HepG2 (cell line): ENCODE measurements at regions not wholly inside any gene's neighbourhood (a gene's known extent, or its start where the extent isn't known, plus 50 kb on each side); places are given as distances from the start of the nearest gene placed in this dataset.

Source experiments
- ATAC-seq: fragments of 200-7000 bp; cut with Tn5 transposase; 3 replicates; pipeline ENCODE4 v1.9.1; 2020; ENCODE audit warnings: mild to moderate bottlenecking, moderate library complexity
- BruUV-seq: library from RNA; stranded (reverse); fragments of 400-500 nt; replicated peaks from 2 replicates; lab custom pipeline; 2021; lab: Mats Ljungman, UMichigan
- CTCF ChIA-PET: fragments of 300-600 bp; formaldehyde crosslinking; extraction: SDS; loops from one replicate; lab custom pipeline; 2021; ENCODE audit warnings: low total read pairs, inconsistent platforms, low intra/inter-chr PET ratio; lab: Yijun Ruan, JAX
- POLR2A ChIA-PET: fragments of 350-600 bp; sonication (Branson Sonifier 250); formaldehyde crosslinking; loops from one replicate; lab custom pipeline; 2020; ENCODE audit warnings: antibody characterized with exemption, inconsistent platforms; lab: Yijun Ruan, JAX
- DNase-seq: peaks from one replicate; pipeline ENCODE4 v3.0.0-alpha.2; 2015; ENCODE audit warnings: low spot score
- FAIRE-seq: peaks from 3 replicates; lab custom pipeline; 2011; peaks lifted over from hg19 to GRCh38; lab: Jason Lieb, UNC
- H2AFZ ChIP-seq: one replicate; pipeline ENCODE4 v1.6.1; 2011; ENCODE audit warnings: low read length, inconsistent platforms
- H3K27ac ChIP-seq: fragments of 300-600 bp; 3 replicates; pipeline ENCODE4 v1.8.0; 2011; ENCODE audit warnings: mixed run types, mild to moderate bottlenecking, mixed read lengths, low read length, inconsistent platforms; ENCODE audit not compliant: insufficient read depth; ENCODE audit errors: extremely low read length
- H3K27me3 ChIP-seq, 2 experiments: fragments of 200-600 bp in 1 of 2; 2 replicates in 1 of 2; 3 replicates in 1 of 2; pipeline versions ENCODE4 v1.6.0 to v1.8.0; 2011; ENCODE audit warnings: low read length in 2 of 2, mild to moderate bottlenecking in 2 of 2, moderate library complexity in 2 of 2, inconsistent platforms in 1 of 2; ENCODE audit not compliant: insufficient read depth in 2 of 2, control insufficient read depth in 1 of 2
- H3K36me3 ChIP-seq, 2 experiments: fragments of 200-600 bp in 1 of 2; replicated peaks in 1 of 2; 2 replicates in 1 of 2; 3 replicates in 1 of 2; pipeline versions ENCODE4 v1.5.1 to v1.8.0; 2011; ENCODE audit warnings: low read length in 2 of 2, inconsistent platforms in 1 of 2; ENCODE audit not compliant: insufficient read depth in 2 of 2, control insufficient read depth in 1 of 2
- H3K4me1 ChIP-seq: 2 replicates; pipeline ENCODE4 v1.5.1; 2012; ENCODE audit warnings: low read length, inconsistent platforms; ENCODE audit not compliant: insufficient read depth
- H3K4me2 ChIP-seq: 2 replicates; pipeline ENCODE4 v1.6.0; 2011; ENCODE audit warnings: low read depth, low read length, inconsistent platforms
- H3K4me3 ChIP-seq, 3 experiments: fragments of 200-600 bp in 1 of 3; sonication (generic), shearing (Covaris generic) in 1 of 3; replicated peaks in 1 of 3; 2 replicates each; pipeline ENCODE4 v1.5.1; 2011 to 2016; ENCODE audit warnings: low read length in 3 of 3, inconsistent platforms in 2 of 3, low read depth in 2 of 3, mild to moderate bottlenecking in 2 of 3, control low read depth in 1 of 3, mixed read lengths in 1 of 3; ENCODE audit not compliant: insufficient read depth in 1 of 3
- H3K79me2 ChIP-seq: one replicate; pipeline ENCODE4 v1.6.1; 2011; ENCODE audit warnings: low read length, inconsistent platforms; ENCODE audit not compliant: insufficient read depth
- H3K9ac ChIP-seq: 2 replicates; pipeline ENCODE4 v1.6.0; 2011; ENCODE audit warnings: mild to moderate bottlenecking, low read depth, low read length, inconsistent platforms; ENCODE audit not compliant: insufficient read depth
- H3K9me3 ChIP-seq: 2 replicates; pipeline ENCODE4 v1.5.1; 2012; ENCODE audit warnings: mild to moderate bottlenecking, low read length
- H4K20me1 ChIP-seq: 2 replicates; pipeline ENCODE4 v1.6.0; 2011; ENCODE audit warnings: inconsistent platforms, mild to moderate bottlenecking, low read length, moderate library complexity; ENCODE audit not compliant: insufficient read depth
- PAXIP1 ChIP-seq: sonication (generic); formaldehyde crosslinking; conservative IDR thresholded peaks from 2 replicates; pipeline ENCODE4 v1.4.0; 2020; ENCODE audit warnings: mild to moderate bottlenecking, missing genetic modification reagents, moderate library complexity
- RXRB ChIP-seq: IDR thresholded peaks from 2 replicates; pipeline ENCODE4 v1.6.1; 2016; ENCODE audit warnings: borderline replicate concordance, missing genetic modification reagents, missing compliant biosample characterization
- ZNF407 ChIP-seq: sonication (generic); formaldehyde crosslinking; IDR thresholded peaks from one replicate; pipeline ENCODE4 v1.5.1; 2020; ENCODE audit warnings: mild to moderate bottlenecking, missing genetic modification reagents; ENCODE audit errors: not compliant biosample characterization
- ZNF558 ChIP-seq: sonication (generic); formaldehyde crosslinking; IDR thresholded peaks from 2 replicates; pipeline ENCODE4 v1.9.0; 2022; ENCODE audit warnings: mild to moderate bottlenecking, missing genetic modification reagents, borderline replicate concordance
- ZNF704 ChIP-seq: sonication (generic); formaldehyde crosslinking; IDR thresholded peaks from 2 replicates; pipeline ENCODE4 v1.8.1; 2023; ENCODE audit warnings: mild to moderate bottlenecking, inconsistent platforms, moderate library complexity, missing genetic modification reagents, borderline replicate concordance
- ZNF850 ChIP-seq: sonication (generic); formaldehyde crosslinking; conservative IDR thresholded peaks from 2 replicates; pipeline ENCODE4 v1.9.0; 2021; ENCODE audit warnings: mild to moderate bottlenecking, missing genetic modification reagents
- WGBS: methylation state at CpG from one replicate; pipeline ENCODE4 v1.1.6; 2017; ENCODE audit warnings: low lambda C conversion rate; 5-methylcytosine and 5-hydroxymethylcytosine counted together
- in situ Hi-C: cut with HindIII; loops from 2 replicates; pipeline ENCODE4 v1.10.0; 2017; ENCODE audit warnings: low pct_unique_long_range_greater_than_20kb; ENCODE audit not compliant: extremely low pct_ligation_motif_present
- intact Hi-C: fragments of 100-400 bp; cut with micrococcal nuclease; formaldehyde crosslinking; loops from one replicate; pipeline ENCODE4 v1.10.0; 2022; ENCODE audit not compliant: unreplicated experiment

GRCh38 chr1:60265560-60266535 is 192.3 kb upstream of the C1orf87 start (continued):
- TF ChIP-seq ZNF407 (CRISPR knock-in tag): no peak
- TF ChIP-seq RXRB (CRISPR knock-in tag): peak; percentile 58; the same call in 1 of the 2 replicates

GRCh38 chr1:60262701-60263100 is 189.1 kb upstream of the C1orf87 start:
- no peaks in the 10 kb centered on the region for H4K20me1 ChIP-seq
- H3K9me3 ChIP-seq: no peaks in the 10 kb centered on the region
- intact Hi-C loops: no loop called here
- ChIA-PET POLR2A (no interaction called here), CTCF (no interaction called here)
- H3K36me3 ChIP-seq: no peaks in the 10 kb centered on the region
- in situ Hi-C loops: no loop called here
- no TSS peak for BruUV-seq
- DNase-seq (no peak), FAIRE-seq (no peak), ATAC-seq (no peak)
- no peak overlapping the region for H2AFZ ChIP-seq
- WGBS: 25% methylated on average over 2 of the region's 2 CpGs
- no peak overlapping the region for H3K9ac ChIP-seq
- no peak overlapping the region for H3K4me3 ChIP-seq
- no peak overlapping the region for H3K4me2 ChIP-seq
- peaks cover 17% of the 10 kb centered on the region for H3K4me1 ChIP-seq
- H3K27me3 ChIP-seq: no peaks in the 10 kb centered on the region
- H3K79me2 ChIP-seq: no peaks in the 10 kb centered on the region
- H3K27ac ChIP-seq: no peak overlapping the region
- TF ChIP-seq ZNF850 (CRISPR knock-in tag): no peak
- no peak for TF ChIP-seq PAXIP1 (CRISPR knock-in tag)
- no peak for TF ChIP-seq ZNF704 (CRISPR knock-in tag)
- no peak for TF ChIP-seq ZNF558 (CRISPR knock-in tag)
